Small intestine (tissue), 7 donors: ENCODE measurements at regions not wholly inside any gene's neighbourhood (a gene's known extent, or its start where the extent isn't known, plus 50 kb on each side); places are given as distances from the start of the nearest gene placed in this dataset.
A peak's percentile ranks its signal among the peaks of the same experiment; 100 is the strongest.

ENCODE experiments used
- DNase-seq, 2 donors: peaks; one replicate each; pipeline versions ENCODE4 v3.0.0 to v3.0.0-alpha.2; 2013
- FAIRE-seq: peaks from 2 replicates; lab custom pipeline; 2012; peaks lifted over from hg19 to GRCh38; lab: Jason Lieb, UNC
- H3K27ac ChIP-seq, 3 donors: one replicate each; pipeline ENCODE4 v1.5.1; 2013; ENCODE audit warnings: low read length in 2 of 3, mild to moderate bottlenecking in 2 of 3, control low read depth in 1 of 3, inconsistent platforms in 1 of 3, low read depth in 1 of 3, moderate library complexity in 1 of 3
- H3K27me3 ChIP-seq, 3 donors: one replicate each; pipeline ENCODE4 v1.6.1; 2013; ENCODE audit warnings: low read length in 3 of 3, inconsistent platforms in 1 of 3; ENCODE audit not compliant: control insufficient read depth in 3 of 3, insufficient read depth in 3 of 3
- H3K36me3 ChIP-seq, 3 donors: one replicate each; pipeline ENCODE4 v1.6.1; 2013; ENCODE audit warnings: low read length in 3 of 3, inconsistent platforms in 1 of 3, low read depth in 1 of 3, mild to moderate bottlenecking in 1 of 3, moderate library complexity in 1 of 3; ENCODE audit not compliant: control insufficient read depth in 3 of 3, insufficient read depth in 2 of 3
- H3K4me1 ChIP-seq, 3 donors: one replicate each; pipeline ENCODE4 v1.6.1; 2013; ENCODE audit warnings: low read length in 2 of 3, inconsistent platforms in 1 of 3, low read depth in 1 of 3, mild to moderate bottlenecking in 1 of 3, moderate library complexity in 1 of 3; ENCODE audit not compliant: control insufficient read depth in 3 of 3, insufficient read depth in 2 of 3
- H3K4me3 ChIP-seq, 3 donors: one replicate each; pipeline ENCODE4 v1.5.1; 2013; ENCODE audit warnings: low read length in 3 of 3, control low read depth in 1 of 3, inconsistent platforms in 1 of 3, low read depth in 1 of 3, mild to moderate bottlenecking in 1 of 3, moderate library complexity in 1 of 3
- H3K9me3 ChIP-seq, 2 donors: one replicate each; pipeline ENCODE4 v1.6.1; 2013; ENCODE audit warnings: low read depth in 1 of 2, low read length in 1 of 2; ENCODE audit not compliant: control insufficient read depth in 2 of 2, insufficient read depth in 1 of 2
- WGBS, 3 donors: extraction: QIAGEN DNeasy Blood & Tissue Kit; methylation state at CpG; one replicate each; pipeline ENCODE4 v1.1.7; 2013; 5-methylcytosine and 5-hydroxymethylcytosine counted together
- donor health status: healthy with polysubstance abuse.
- donor health status: control.
- donor health status: control.
- donor health status: Bipolar disorder and iron deficiency.
- donor health status: healthy.

- FAIRE-seq (no peak), DNase-seq (no peak)
- H3K4me3 ChIP-seq, result no peak overlapping the region
- no peaks in the 10 kb centered on the region for H3K36me3 ChIP-seq
- no peaks in the 10 kb centered on the region for H3K9me3 ChIP-seq
- no peaks in the 10 kb centered on the region for H3K4me1 ChIP-seq
- 62 to 70% (median 69%) methylated on average over 9 of the region's 9 CpGs for WGBS, 3 donors
- H3K27me3 ChIP-seq, result no peaks in the 10 kb centered on the region
- H3K27ac ChIP-seq, result no peak overlapping the region
These were observed 190.1 kb downstream of the ATPSCKMT start for GRCh38 chr5:10059556-10059955.

- Histone ChIP-seq H3K36me3 (no peaks in the 10 kb centered on the region), H3K9me3 (peaks cover 0 to 5% of the 10 kb centered on the region in 2 donors), H3K4me3 (no peak overlapping the region), H3K27ac (no peak overlapping the region), H3K27me3 (no peaks in the 10 kb centered on the region), H3K4me1 (no peaks in the 10 kb centered on the region)
- no peak for FAIRE-seq
- DNase-seq, result no peak
- 57 to 67% (median 59%) methylated on average over 7 of the region's 7 CpGs for WGBS, 3 donors
These were observed 192.3 kb downstream of the ATPSCKMT start for GRCh38 chr5:10057356-10057755.

- WGBS, 3 donors, result 10 to 57% (median 38%) methylated on average over 7 of the region's 7 CpGs
- DNase-seq (peak in 1 of 2 donors; percentile 14), FAIRE-seq (no peak)
- no peaks in the 10 kb centered on the region for H3K36me3 ChIP-seq
- H3K27me3 ChIP-seq, result no peaks in the 10 kb centered on the region
- H3K27ac ChIP-seq, result no peak overlapping the region
- peaks cover 0 to 15% of the 10 kb centered on the region in 2 donors for H3K9me3 ChIP-seq
- no peaks in the 10 kb centered on the region for H3K4me1 ChIP-seq
- H3K4me3 ChIP-seq, result no peak overlapping the region
These were observed 193.4 kb downstream of the ATPSCKMT start for GRCh38 chr5:10056228-10056760.

- no peaks in the 10 kb centered on the region for H3K27me3 ChIP-seq
- no peak overlapping the region for H3K27ac ChIP-seq
- H3K4me1 ChIP-seq, result no peaks in the 10 kb centered on the region
- no peaks in the 10 kb centered on the region for H3K36me3 ChIP-seq
- FAIRE-seq (no peak), DNase-seq (no peak)
- H3K4me3 ChIP-seq, result no peak overlapping the region
- peaks cover 0 to 18% of the 10 kb centered on the region in 2 donors for H3K9me3 ChIP-seq
- 69 to 89% (median 88%) methylated on average over 1 of the region's 1 CpG for WGBS, 3 donors
These were observed 199.7 kb downstream of the ATPSCKMT start for GRCh38 chr5:10049858-10050455.

GRCh38 chr5:10046676-10047075, 203.0 kb downstream of the ATPSCKMT start:
- no peaks in the 10 kb centered on the region for H3K27me3 ChIP-seq
- peaks cover 0 to 6% of the 10 kb centered on the region in 2 donors for H3K9me3 ChIP-seq
- WGBS, 3 donors, result 64 to 71% (median 66%) methylated on average over 7 of the region's 7 CpGs
- FAIRE-seq (no peak), DNase-seq (no peak)
- H3K36me3 ChIP-seq, result no peaks in the 10 kb centered on the region
- no peak overlapping the region for H3K4me3 ChIP-seq
- H3K27ac ChIP-seq, result no peak overlapping the region
- no peaks in the 10 kb centered on the region for H3K4me1 ChIP-seq

GRCh38 chr5:10045376-10045775, 204.3 kb downstream of the ATPSCKMT start:
- 81 to 86% (median 83%) methylated on average over 6 of the region's 6 CpGs for WGBS, 3 donors
- H3K27me3 ChIP-seq, result no peaks in the 10 kb centered on the region
- no peak for FAIRE-seq
- no peaks in the 10 kb centered on the region for H3K36me3 ChIP-seq
- no peaks in the 10 kb centered on the region for H3K4me1 ChIP-seq
- no peak overlapping the region for H3K27ac ChIP-seq
- no peak for DNase-seq
- no peaks in the 10 kb centered on the region for H3K9me3 ChIP-seq
- no peak overlapping the region for H3K4me3 ChIP-seq

GRCh38 chr5:10036136-10036815, 213.4 kb downstream of the ATPSCKMT start:
- FAIRE-seq (no peak), DNase-seq (no peak)
- H3K4me1 ChIP-seq, result no peaks in the 10 kb centered on the region
- no peaks in the 10 kb centered on the region for H3K9me3 ChIP-seq
- no peak overlapping the region for H3K4me3 ChIP-seq
- H3K27ac ChIP-seq, result no peak overlapping the region
- H3K27me3 ChIP-seq, result no peaks in the 10 kb centered on the region
- no peaks in the 10 kb centered on the region for H3K36me3 ChIP-seq
- 82 to 89% (median 83%) methylated on average over 3 of the region's 3 CpGs for WGBS, 3 donors

- Histone ChIP-seq H3K4me3 (no peak overlapping the region), H3K27ac (no peak overlapping the region), H3K27me3 (no peaks in the 10 kb centered on the region), H3K36me3 (no peaks in the 10 kb centered on the region), H3K9me3 (no peaks in the 10 kb centered on the region), H3K4me1 (no peaks in the 10 kb centered on the region)
- FAIRE-seq, result no peak
- 64 to 66% (median 64%) methylated on average over 8 of the region's 8 CpGs for WGBS, 3 donors
- DNase-seq, result no peak
These were observed 215.7 kb downstream of the ATPSCKMT start for GRCh38 chr5:10034001-10034400.
